ENCODE measurements at regions not wholly inside any gene's neighbourhood (a gene's known extent, or its start where the extent isn't known, plus 50 kb on each side); places are given as distances from the start of the nearest gene placed in this dataset.
A peak's percentile ranks its signal among the peaks of the same experiment; 100 is the strongest.

- no peaks in the 10 kb centered on the region for H3K36me3 Mint-ChIP-seq (ENCODE audit: unreplicated experiment)
- H3K9me3 Mint-ChIP-seq (ENCODE audit: unreplicated experiment) = no peaks in the 10 kb centered on the region
- no peaks in the 10 kb centered on the region for H3K27me3 Mint-ChIP-seq (ENCODE audit: unreplicated experiment)
- H3K4me3 Mint-ChIP-seq (ENCODE audit: unreplicated experiment) = no peak overlapping the region
- TF ChIP-seq CTCF (IDR thresholded peaks at IDR 0.05; ENCODE audit: partially characterized antibody, unreplicated experiment) = no peak
- H3K4me1 Mint-ChIP-seq (ENCODE audit: low read depth, unreplicated experiment) = no peaks in the 10 kb centered on the region
- no peak overlapping the region for H3K27ac Mint-ChIP-seq (ENCODE audit: unreplicated experiment)
- no peak for DNase-seq
Measured at GRCh38 chr6:139690007-139690406, 315.6 kb upstream of the CITED2 start.

- TF ChIP-seq CTCF (IDR thresholded peaks at IDR 0.05; ENCODE audit: partially characterized antibody, unreplicated experiment) = no peak
- Mint-ChIP-seq H3K36me3 (ENCODE audit: unreplicated experiment) (no peaks in the 10 kb centered on the region), H3K27me3 (ENCODE audit: unreplicated experiment) (no peaks in the 10 kb centered on the region), H3K9me3 (ENCODE audit: unreplicated experiment) (no peaks in the 10 kb centered on the region), H3K27ac (ENCODE audit: unreplicated experiment) (no peak overlapping the region), H3K4me1 (ENCODE audit: low read depth, unreplicated experiment) (no peaks in the 10 kb centered on the region), H3K4me3 (ENCODE audit: unreplicated experiment) (no peak overlapping the region)
- no peak for DNase-seq
Measured at GRCh38 chr6:139687055-139687454, 312.6 kb upstream of the CITED2 start.

GRCh38 chr6:139686308-139686707, 311.9 kb upstream of the CITED2 start:
- no peaks in the 10 kb centered on the region for H3K4me1 Mint-ChIP-seq (ENCODE audit: low read depth, unreplicated experiment)
- no peak overlapping the region for H3K27ac Mint-ChIP-seq (ENCODE audit: unreplicated experiment)
- H3K27me3 Mint-ChIP-seq (ENCODE audit: unreplicated experiment) = no peaks in the 10 kb centered on the region
- no peaks in the 10 kb centered on the region for H3K36me3 Mint-ChIP-seq (ENCODE audit: unreplicated experiment)
- H3K9me3 Mint-ChIP-seq (ENCODE audit: unreplicated experiment) = no peaks in the 10 kb centered on the region
- no peak overlapping the region for H3K4me3 Mint-ChIP-seq (ENCODE audit: unreplicated experiment)
- TF ChIP-seq CTCF (IDR thresholded peaks at IDR 0.05; ENCODE audit: partially characterized antibody, unreplicated experiment) = no peak
- DNase-seq = no peak

GRCh38 chr6:139685009-139685408, 310.6 kb upstream of the CITED2 start:
- DNase-seq = no peak
- H3K9me3 Mint-ChIP-seq (ENCODE audit: unreplicated experiment) = peaks cover 5% of the 10 kb centered on the region
- peaks cover 3% of the 10 kb centered on the region for H3K27me3 Mint-ChIP-seq (ENCODE audit: unreplicated experiment)
- H3K36me3 Mint-ChIP-seq (ENCODE audit: unreplicated experiment) = no peaks in the 10 kb centered on the region
- H3K4me1 Mint-ChIP-seq (ENCODE audit: low read depth, unreplicated experiment) = peaks cover 8% of the 10 kb centered on the region
- no peak for TF ChIP-seq CTCF (IDR thresholded peaks at IDR 0.05; ENCODE audit: partially characterized antibody, unreplicated experiment)
- no peak overlapping the region for H3K27ac Mint-ChIP-seq (ENCODE audit: unreplicated experiment)
- H3K4me3 Mint-ChIP-seq (ENCODE audit: unreplicated experiment) = no peak overlapping the region

- Mint-ChIP-seq H3K4me1 (ENCODE audit: low read depth, unreplicated experiment) (peaks cover 8% of the 10 kb centered on the region), H3K9me3 (ENCODE audit: unreplicated experiment) (peaks cover 5% of the 10 kb centered on the region), H3K27ac (ENCODE audit: unreplicated experiment) (peak overlapping the region; percentile 17), H3K36me3 (ENCODE audit: unreplicated experiment) (no peaks in the 10 kb centered on the region), H3K27me3 (ENCODE audit: unreplicated experiment) (peaks cover 3% of the 10 kb centered on the region), H3K4me3 (ENCODE audit: unreplicated experiment) (no peak overlapping the region)
- peak; percentile 37 for DNase-seq
- no peak for TF ChIP-seq CTCF (IDR thresholded peaks at IDR 0.05; ENCODE audit: partially characterized antibody, unreplicated experiment)
Measured at GRCh38 chr6:139680819-139681218, 306.4 kb upstream of the CITED2 start.

Measured in glutamatergic neuron (in vitro differentiated cells).